Muscle layer of duodenum (tissue), 2 donors: ENCODE measurements at regions not wholly inside any gene's neighbourhood (a gene's known extent, or its start where the extent isn't known, plus 50 kb on each side); places are given as distances from the start of the nearest gene placed in this dataset.

ENCODE experiments used
- H3K27ac ChIP-seq: one replicate; pipeline ENCODE4 v1.7.0; 2013; ENCODE audit warnings: mild to moderate bottlenecking, low read length
- H3K27me3 ChIP-seq: one replicate; pipeline ENCODE4 v1.7.0; 2013; ENCODE audit warnings: low read depth, mild to moderate bottlenecking, control low read depth, low read length
- H3K36me3 ChIP-seq, 2 donors: one replicate each; pipeline ENCODE4 v1.7.0; 2013; ENCODE audit warnings: low read length in 2 of 2, control low read depth in 1 of 2, mild to moderate bottlenecking in 1 of 2; ENCODE audit not compliant: insufficient read depth in 2 of 2, control insufficient read depth in 1 of 2
- H3K4me1 ChIP-seq, 2 donors: one replicate each; pipeline ENCODE4 v1.7.0; 2013; ENCODE audit warnings: low read length in 2 of 2, mild to moderate bottlenecking in 2 of 2, control low read depth in 1 of 2, moderate library complexity in 1 of 2; ENCODE audit not compliant: insufficient read depth in 2 of 2, control insufficient read depth in 1 of 2
- H3K4me3 ChIP-seq, 2 donors: one replicate each; pipeline ENCODE4 v1.7.0; 2013; ENCODE audit warnings: low read length in 2 of 2, low read depth in 1 of 2, mild to moderate bottlenecking in 1 of 2
- H3K9me3 ChIP-seq, 2 donors: one replicate each; pipeline ENCODE4 v1.7.0; 2013; ENCODE audit warnings: low read length in 2 of 2, control low read depth in 1 of 2, mild to moderate bottlenecking in 1 of 2; ENCODE audit not compliant: control insufficient read depth in 1 of 2
- donor health status: healthy.

DNA sequence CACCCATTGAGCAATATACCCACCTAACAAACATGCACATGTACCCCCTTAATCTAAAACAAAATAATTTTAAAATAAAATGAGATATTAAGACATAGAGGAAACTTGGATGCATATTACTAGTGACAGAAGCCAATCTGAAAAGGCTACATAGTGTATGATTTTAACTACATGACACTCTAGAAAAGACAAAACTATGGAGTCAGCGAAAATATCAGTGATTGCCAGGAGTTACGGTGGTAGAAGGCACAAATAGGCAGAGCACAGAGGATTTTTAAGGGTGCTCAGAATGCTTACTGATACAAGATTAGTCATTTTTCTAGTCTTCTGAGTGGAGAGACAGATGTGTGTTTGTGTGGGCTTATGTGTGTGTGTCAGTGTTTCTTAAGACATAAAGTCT is 656.6 kb downstream of the NR4A2 start:
- Histone ChIP-seq H3K27ac (no peak overlapping the region), H3K27me3 (no peaks in the 10 kb centered on the region), H3K36me3 (no peaks in the 10 kb centered on the region), H3K4me3 (no peak overlapping the region), H3K4me1 (no peaks in the 10 kb centered on the region), H3K9me3 (peaks cover 0 to 6% of the 10 kb centered on the region in 2 donors)

- H3K9me3 ChIP-seq: no peaks in the 10 kb centered on the region
- H3K36me3 ChIP-seq: no peaks in the 10 kb centered on the region
- H3K4me1 ChIP-seq: no peaks in the 10 kb centered on the region
- H3K27ac ChIP-seq: no peak overlapping the region
- no peak overlapping the region for H3K4me3 ChIP-seq
- H3K27me3 ChIP-seq: no peaks in the 10 kb centered on the region
Measured at GRCh38 chr2:155665704-155666103, 666.8 kb downstream of the NR4A2 start.

DNA sequence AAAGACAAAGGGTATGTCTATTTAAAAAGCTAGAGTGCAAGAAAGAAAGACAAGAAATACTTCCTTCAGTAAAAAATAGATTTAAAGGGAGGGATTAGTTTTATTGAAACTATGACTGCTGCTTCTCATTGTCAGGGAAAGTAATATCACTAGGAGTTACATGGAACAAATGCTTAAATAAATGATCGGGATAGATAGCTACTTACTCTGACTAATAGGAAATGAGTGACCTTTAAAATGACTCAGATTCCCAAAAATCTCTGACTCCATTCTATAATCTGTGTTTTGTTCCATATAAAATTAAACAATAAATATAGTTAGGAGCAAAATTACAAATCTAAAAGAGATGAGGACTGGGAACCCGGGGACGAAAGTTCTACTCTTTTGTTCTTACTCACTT is 669.3 kb downstream of the NR4A2 start:
- Histone ChIP-seq H3K36me3 (no peaks in the 10 kb centered on the region), H3K27ac (no peak overlapping the region), H3K27me3 (no peaks in the 10 kb centered on the region), H3K9me3 (no peaks in the 10 kb centered on the region), H3K4me1 (no peaks in the 10 kb centered on the region), H3K4me3 (no peak overlapping the region)

DNA sequence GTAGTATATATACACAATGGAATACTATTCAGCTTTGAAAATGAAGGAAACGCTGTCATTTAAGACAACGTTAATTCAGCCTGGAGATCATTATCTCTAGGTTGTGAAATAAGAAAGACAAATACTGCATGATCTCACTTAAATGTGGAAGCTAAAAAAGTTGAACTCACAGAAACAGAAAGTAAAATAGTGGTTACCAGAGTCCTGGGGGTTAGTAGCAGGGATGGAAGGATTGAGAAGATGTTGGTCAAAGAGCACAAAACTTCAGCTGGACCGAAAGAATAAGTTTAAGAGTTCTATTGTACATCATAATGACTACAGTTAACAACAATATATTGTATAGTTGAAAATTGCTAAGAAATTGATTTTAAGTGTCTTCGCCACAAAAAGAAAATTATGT is 670.3 kb downstream of the NR4A2 start:
- Histone ChIP-seq H3K4me3 (no peak overlapping the region), H3K27me3 (no peaks in the 10 kb centered on the region), H3K27ac (no peak overlapping the region), H3K36me3 (no peaks in the 10 kb centered on the region), H3K9me3 (no peaks in the 10 kb centered on the region), H3K4me1 (no peaks in the 10 kb centered on the region)

DNA sequence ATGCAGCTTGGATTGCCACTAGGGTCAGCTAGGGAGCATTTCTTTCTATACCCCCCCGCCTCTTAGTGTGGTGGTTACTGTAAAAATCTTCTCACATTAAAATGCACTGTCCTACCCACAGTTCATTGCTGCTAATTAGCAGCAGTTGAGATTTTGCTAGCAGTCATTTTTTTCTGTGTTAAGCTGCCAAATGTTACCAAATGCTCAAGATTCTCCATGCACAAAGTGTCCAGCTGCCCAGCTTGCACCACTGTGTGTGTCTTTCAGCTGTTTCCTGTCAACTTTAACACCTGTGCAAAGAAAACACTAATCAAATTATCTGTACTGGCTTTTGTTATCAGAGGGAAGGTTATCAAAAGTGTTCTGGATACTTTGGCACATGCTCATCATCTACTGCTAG is 679.3 kb downstream of the NR4A2 start:
- no peak overlapping the region for H3K4me3 ChIP-seq
- H3K4me1 ChIP-seq: no peaks in the 10 kb centered on the region
- no peak overlapping the region for H3K27ac ChIP-seq
- H3K27me3 ChIP-seq: no peaks in the 10 kb centered on the region
- H3K9me3 ChIP-seq: no peaks in the 10 kb centered on the region
- H3K36me3 ChIP-seq: no peaks in the 10 kb centered on the region

DNA sequence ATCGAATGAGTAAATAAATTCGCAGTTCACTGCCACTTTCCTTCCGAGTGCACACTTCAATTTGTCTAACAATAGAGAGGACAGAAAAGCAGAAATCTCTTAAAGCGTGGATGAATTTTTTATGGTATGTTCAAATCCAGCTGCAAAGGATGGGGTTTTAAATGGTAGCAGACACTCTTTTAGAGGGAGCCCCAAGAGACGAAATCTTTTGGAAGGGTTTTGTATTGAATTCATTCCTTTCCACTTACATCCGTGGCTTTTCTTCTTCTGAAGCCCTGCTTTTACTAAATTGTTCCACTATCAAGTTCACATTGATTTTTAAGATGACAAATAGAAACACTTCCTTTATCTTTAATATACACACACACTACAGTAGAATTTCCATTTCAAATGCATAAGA is 680.7 kb downstream of the NR4A2 start:
- no peak overlapping the region for H3K4me3 ChIP-seq
- no peaks in the 10 kb centered on the region for H3K4me1 ChIP-seq
- H3K36me3 ChIP-seq: no peaks in the 10 kb centered on the region
- H3K9me3 ChIP-seq: no peaks in the 10 kb centered on the region
- no peak overlapping the region for H3K27ac ChIP-seq
- no peaks in the 10 kb centered on the region for H3K27me3 ChIP-seq

DNA sequence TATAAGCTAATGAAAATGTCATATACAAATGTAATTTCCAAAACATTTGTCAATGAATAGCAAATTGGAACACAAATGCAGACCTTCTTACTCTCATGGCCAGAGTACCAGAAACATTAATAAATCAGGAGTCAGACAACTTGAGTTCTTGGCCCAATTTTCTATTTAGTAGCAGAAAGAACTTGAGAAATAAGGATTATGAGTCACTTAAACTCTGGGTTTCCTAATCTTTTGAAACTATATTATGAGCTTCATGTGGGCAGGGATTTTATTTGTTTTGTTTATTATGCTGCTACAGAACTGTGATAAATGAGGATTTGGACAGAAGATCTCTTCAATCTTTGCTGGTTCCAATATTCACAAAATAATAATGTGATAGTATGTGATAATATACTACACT is 686.7 kb downstream of the NR4A2 start:
- no peaks in the 10 kb centered on the region for H3K36me3 ChIP-seq
- no peaks in the 10 kb centered on the region for H3K9me3 ChIP-seq
- H3K27me3 ChIP-seq: no peaks in the 10 kb centered on the region
- H3K4me1 ChIP-seq: no peaks in the 10 kb centered on the region
- H3K4me3 ChIP-seq: no peak overlapping the region
- no peak overlapping the region for H3K27ac ChIP-seq

- Histone ChIP-seq H3K36me3 (no peaks in the 10 kb centered on the region), H3K4me1 (no peaks in the 10 kb centered on the region), H3K27me3 (no peaks in the 10 kb centered on the region), H3K9me3 (no peaks in the 10 kb centered on the region), H3K27ac (no peak overlapping the region), H3K4me3 (no peak overlapping the region)
Measured at GRCh38 chr2:155643056-155643775, 689.3 kb downstream of the NR4A2 start.

- no peak overlapping the region for H3K4me3 ChIP-seq
- no peak overlapping the region for H3K27ac ChIP-seq
- H3K27me3 ChIP-seq: no peaks in the 10 kb centered on the region
- no peaks in the 10 kb centered on the region for H3K4me1 ChIP-seq
- no peaks in the 10 kb centered on the region for H3K36me3 ChIP-seq
- no peaks in the 10 kb centered on the region for H3K9me3 ChIP-seq
Measured at GRCh38 chr2:155633887-155634570, 698.5 kb downstream of the NR4A2 start.

DNA sequence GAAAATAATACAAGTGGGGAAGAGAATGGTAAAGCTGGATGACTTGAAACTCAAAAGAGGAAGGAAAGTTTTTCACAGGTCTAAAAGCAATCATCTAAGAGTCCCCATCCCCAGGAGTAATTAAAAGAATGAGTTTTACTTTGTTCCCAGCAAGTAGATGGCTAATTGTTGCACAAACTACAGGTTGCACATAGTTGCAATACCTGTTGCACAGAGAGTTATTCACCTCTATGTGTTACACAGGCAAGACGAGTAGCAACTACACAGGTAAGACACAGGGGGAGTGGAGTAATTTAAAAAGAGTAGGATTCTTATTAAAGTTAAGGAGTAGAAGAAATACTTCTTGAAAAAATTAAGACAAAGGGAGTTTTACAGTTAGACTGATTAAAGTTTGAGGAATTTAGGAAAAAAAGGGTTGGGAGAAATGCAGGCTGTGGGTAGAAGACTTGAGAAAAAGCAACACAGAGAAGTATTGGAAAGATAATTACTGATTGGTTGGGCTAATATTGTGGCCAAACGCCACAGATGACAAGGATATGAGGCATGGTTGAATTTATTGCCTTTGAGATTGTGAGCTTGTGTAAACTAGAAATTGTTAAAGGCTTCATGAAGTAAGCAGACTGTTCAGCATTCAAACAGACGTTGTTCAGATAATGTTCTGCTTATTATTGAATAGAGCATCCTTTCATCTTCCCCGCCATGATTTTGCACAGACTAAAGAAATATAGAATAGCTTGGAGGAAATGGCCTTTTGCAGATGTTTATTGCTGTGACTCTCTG is 699.3 kb downstream of the NR4A2 start:
- Histone ChIP-seq H3K27ac (no peak overlapping the region), H3K4me1 (no peaks in the 10 kb centered on the region), H3K9me3 (no peaks in the 10 kb centered on the region), H3K36me3 (no peaks in the 10 kb centered on the region), H3K4me3 (no peak overlapping the region), H3K27me3 (no peaks in the 10 kb centered on the region)

GRCh38 chr2:155630760-155631159 is 701.8 kb downstream of the NR4A2 start:
- H3K4me3 ChIP-seq: no peak overlapping the region
- H3K36me3 ChIP-seq: no peaks in the 10 kb centered on the region
- no peaks in the 10 kb centered on the region for H3K27me3 ChIP-seq
- H3K4me1 ChIP-seq: no peaks in the 10 kb centered on the region
- H3K9me3 ChIP-seq: no peaks in the 10 kb centered on the region
- H3K27ac ChIP-seq: no peak overlapping the region
